NCI-H1694 treated with DMSO at 0.1 percent for 48 hours (cell line): ENCODE measurements at regions not wholly inside any gene's neighbourhood (a gene's known extent, or its start where the extent isn't known, plus 50 kb on each side); places are given as distances from the start of the nearest gene placed in this dataset.
"Not testable (repeated sequence)": the region's sequence is repeated elsewhere in the genome, so short reads cannot be mapped to it uniquely, and the experiment has no call there.

ENCODE experiments used
- DNase-seq: peaks from one replicate; lab custom pipeline; 2025; lab: John Stamatoyannopoulos, UW

- DNase-seq, result no peak
Measured at GRCh38 chr6:69623357-69623756, 173.5 kb downstream of the LMBRD1 start.

- no peak for DNase-seq
Measured at GRCh38 chr6:69622924-69623323, 173.9 kb downstream of the LMBRD1 start.

GRCh38 chr6:69622230-69622629 lies 174.6 kb downstream of the LMBRD1 start:
- DNase-seq, result no peak

GRCh38 chr6:69617163-69617562 lies 179.6 kb downstream of the LMBRD1 start:
- no peak for DNase-seq

- DNase-seq, result no peak
Measured at GRCh38 chr6:69609836-69610472, 186.9 kb downstream of the LMBRD1 start.

GRCh38 chr6:69601132-69601531 lies 195.7 kb downstream of the LMBRD1 start:
- DNase-seq, result no peak

GRCh38 chr6:69594405-69594804 lies 202.4 kb downstream of the LMBRD1 start:
- no peak for DNase-seq

GRCh38 chr6:69593706-69594105 lies 203.1 kb downstream of the LMBRD1 start:
- DNase-seq, result no peak

GRCh38 chr6:69589626-69590025 lies 207.2 kb downstream of the LMBRD1 start:
- no peak for DNase-seq

GRCh38 chr6:69584913-69585729 lies 211.7 kb downstream of the LMBRD1 start:
- DNase-seq, result peak; percentile 27

GRCh38 chr6:69584536-69584912 lies 212.3 kb downstream of the LMBRD1 start:
- DNase-seq, result no peak

- DNase-seq, result peak; percentile 49
Measured at GRCh38 chr6:69581581-69581980, 215.2 kb downstream of the LMBRD1 start.

- peak; percentile 91 for DNase-seq
Measured at GRCh38 chr6:69580706-69581105, 216.1 kb downstream of the LMBRD1 start.

GRCh38 chr6:69578361-69578890 lies 218.4 kb downstream of the LMBRD1 start:
- DNase-seq, result peak; percentile 39

- DNase-seq, result no peak
Measured at GRCh38 chr6:69571234-69571633, 225.6 kb downstream of the LMBRD1 start.

GRCh38 chr6:69570106-69570505 lies 226.7 kb downstream of the LMBRD1 start:
- no peak for DNase-seq

GRCh38 chr6:69560597-69560996 lies 236.2 kb downstream of the LMBRD1 start:
- not testable (repeated sequence) for DNase-seq

GRCh38 chr6:69555088-69555638 lies 241.6 kb downstream of the LMBRD1 start:
- DNase-seq, result no peak

- no peak for DNase-seq
Measured at GRCh38 chr6:69542494-69542893, 254.3 kb downstream of the LMBRD1 start.

GRCh38 chr6:69527921-69528476 lies 268.8 kb downstream of the LMBRD1 start:
- no peak for DNase-seq

GRCh38 chr6:69515480-69515879 lies 281.3 kb downstream of the LMBRD1 start:
- DNase-seq, result not testable (repeated sequence)

- no peak for DNase-seq
Measured at GRCh38 chr6:69494595-69494994, 302.2 kb downstream of the LMBRD1 start.

GRCh38 chr6:69489970-69490369 lies 306.8 kb downstream of the LMBRD1 start:
- no peak for DNase-seq
